HG03558 (cell line): ENCODE measurements at regions not wholly inside any gene's neighbourhood (a gene's known extent, or its start where the extent isn't known, plus 50 kb on each side); places are given as distances from the start of the nearest gene placed in this dataset.

Experiments
- ATAC-seq: cut with Tn5 transposase; IDR thresholded peaks from one replicate; pipeline ENCODE4 v1.9.1; 2021; ENCODE audit warnings: moderate number of reproducible peaks; ENCODE audit not compliant: unreplicated experiment; ENCODE audit errors: extremely low read depth

DNA sequence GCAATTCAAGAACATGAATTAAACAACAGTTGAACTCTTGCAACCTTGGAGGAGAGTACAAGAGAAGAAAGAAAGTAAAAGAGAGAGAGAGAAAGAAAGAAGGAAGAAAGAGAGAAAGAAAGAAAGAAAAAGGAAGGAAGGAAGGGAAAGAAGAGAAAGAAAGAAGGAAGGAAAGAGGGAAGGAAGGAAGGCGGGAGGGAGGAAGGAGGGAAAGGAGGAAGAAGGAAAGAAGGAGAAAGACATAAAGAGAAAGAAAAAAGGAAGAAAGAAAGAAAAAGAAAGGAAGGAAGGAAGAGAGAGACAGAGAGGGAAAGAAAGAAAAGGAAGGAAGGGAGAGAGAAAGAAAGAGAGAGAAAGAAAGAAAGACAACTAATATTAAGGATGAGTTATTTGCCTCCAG lies 1106.7 kb downstream of the TYW1 start:
- no peak for ATAC-seq

DNA sequence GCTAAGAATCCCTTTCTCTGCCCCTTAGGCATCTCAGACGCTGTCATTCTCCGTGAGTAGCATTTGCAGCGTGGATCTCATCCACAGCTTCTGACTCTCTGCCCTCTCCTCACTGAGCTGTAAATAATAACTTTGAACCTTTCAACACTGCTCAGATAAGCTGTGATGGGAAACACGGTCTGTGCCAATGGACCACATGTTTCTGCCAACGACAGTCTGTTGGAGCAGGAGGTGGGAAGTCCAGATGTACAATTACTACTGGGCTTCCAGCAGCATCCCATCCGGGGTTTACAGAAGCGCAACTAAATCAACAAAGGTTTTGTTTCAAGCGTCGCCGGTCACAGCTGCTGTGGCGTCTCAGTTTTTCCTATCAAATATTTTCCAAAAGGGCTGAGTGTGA lies 1110.6 kb downstream of the TYW1 start:
- ATAC-seq, result no peak

DNA sequence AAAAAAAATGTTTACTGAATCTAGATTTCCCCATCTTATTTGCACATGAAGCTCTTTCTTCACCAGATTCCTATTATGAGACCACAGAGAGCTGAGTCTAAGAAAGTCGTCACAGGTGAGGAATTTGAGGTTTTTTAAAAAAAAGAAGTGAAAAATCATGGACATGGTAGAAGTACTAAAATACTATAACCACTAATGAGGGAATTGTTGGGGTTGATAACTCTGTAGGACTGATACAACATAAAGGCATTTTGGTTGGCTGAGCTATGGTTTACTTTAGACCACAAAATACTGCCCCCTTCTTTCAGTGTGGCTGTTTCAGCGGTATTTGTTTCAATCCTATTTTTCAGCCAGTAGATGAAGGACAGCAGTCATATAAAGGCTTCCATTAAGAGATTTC lies 1111.3 kb downstream of the TYW1 start:
- ATAC-seq, result no peak

DNA sequence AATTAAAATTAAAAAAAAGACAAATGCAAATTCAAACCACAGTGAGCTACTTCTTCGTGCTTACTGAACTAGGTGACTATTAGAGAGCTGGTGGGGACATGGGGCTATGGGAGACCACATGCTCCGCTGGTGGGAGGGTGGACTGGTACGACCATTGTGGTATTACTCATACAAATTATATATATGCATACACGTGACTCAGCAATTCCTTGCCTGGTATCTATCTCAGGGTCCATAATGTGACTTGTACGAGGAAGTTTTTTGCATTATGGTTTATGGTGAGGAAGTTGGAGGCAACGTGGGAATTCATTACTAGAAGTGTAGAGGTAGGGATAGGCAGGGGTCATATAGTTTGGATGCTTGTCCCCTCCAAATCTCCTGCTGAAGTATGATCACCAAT lies 1112.7 kb downstream of the TYW1 start:
- ATAC-seq, result no peak

DNA sequence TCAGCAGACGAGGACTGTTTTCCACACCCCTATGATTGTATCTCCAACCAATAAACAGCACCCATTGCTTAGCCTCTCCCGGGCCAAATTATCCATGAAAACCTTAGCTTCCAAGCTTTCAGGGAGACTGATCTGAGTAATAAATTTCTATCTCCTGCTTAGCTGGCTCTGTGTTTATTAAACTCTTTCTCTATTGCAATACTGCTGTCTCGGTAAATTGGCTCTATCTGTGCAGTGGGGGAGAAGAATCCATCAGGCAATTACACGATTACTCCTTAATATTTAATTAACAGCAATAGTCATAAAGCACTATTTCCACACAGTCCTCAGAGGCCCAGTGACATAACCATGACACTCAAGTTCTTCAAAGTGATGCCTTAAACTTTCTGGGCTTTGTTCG lies 1122.8 kb downstream of the TYW1 start:
- ATAC-seq, result no peak

DNA sequence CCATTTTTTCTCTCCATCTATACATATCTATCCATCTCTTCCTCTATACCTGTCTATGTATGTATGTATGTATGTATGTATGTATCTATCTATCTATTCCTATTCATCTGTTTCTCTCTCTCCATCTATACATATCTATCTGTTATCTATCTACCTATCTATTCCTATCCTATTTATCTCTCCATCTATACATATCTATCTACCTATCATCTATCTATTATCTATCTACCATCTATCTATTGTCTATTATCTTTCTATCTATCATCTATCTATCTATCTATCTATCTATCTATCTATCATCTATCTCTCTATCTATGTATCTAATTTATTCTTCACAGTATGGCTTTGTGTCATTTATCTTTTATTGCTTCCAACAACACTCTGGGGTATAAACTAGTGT lies 1124.4 kb downstream of the TYW1 start:
- no peak for ATAC-seq

DNA sequence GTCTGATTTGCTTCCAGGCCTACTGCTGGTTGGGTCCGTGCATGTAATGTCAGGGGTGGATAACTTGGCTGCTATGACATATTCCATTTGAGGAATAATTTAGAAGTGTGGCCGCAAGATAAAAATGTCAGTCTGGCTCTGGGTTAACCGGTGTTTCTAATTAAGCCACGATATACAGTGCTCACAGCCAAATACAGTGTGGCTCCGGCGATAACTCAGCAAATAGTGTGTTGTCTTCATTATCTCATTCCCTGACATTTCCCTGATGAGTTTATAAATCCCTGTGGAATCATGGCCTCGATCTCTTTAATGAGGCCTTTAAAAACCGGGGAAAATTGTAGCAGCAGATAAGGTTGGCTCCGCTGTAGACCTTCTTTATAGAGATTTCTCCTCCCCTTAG lies 1125.0 kb downstream of the TYW1 start:
- no peak for ATAC-seq

DNA sequence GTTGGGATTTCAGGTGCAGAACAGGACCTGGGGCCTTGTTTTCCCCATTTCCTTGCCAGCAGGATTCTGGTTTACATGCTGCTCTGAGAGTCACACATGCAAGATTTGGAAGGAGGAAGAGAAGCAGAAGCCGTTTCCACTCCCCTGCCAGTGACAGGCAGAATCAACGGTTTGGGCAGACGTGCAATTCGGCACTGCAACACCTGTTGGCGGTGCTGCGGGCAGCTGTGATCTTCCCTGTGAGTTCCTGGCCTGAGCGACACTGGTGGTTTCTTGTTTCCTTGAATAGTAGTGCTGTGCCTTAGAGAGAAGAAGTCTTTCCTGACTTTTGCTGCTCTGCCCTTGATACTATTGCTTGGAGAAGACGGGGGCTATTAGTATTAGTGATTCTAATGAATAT lies 1126.2 kb downstream of the TYW1 start:
- no peak for ATAC-seq

- no peak for ATAC-seq
Measured at GRCh38 chr7:68125168-68125567, 1128.5 kb downstream of the TYW1 start.

DNA sequence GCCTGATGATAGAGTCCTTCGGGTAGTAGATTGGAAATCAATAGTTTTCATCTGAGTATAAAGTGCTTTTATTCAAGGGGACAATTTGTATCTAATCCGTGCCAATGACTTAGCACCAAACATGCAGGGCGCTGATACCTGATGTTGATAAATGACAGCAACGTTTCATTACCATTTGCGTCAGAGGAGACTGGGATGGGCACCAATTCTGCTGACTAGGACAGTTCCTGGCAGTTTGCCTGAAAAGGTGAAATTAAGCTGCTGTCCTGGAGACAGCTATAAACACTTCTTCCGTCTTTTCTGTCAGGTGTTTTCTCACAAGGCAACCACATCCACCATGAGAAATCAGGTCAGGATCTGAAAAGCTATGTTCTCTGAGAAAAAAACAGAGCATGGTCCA lies 1136.4 kb downstream of the TYW1 start:
- no peak for ATAC-seq

GRCh38 chr7:68143345-68143744 lies 1146.7 kb downstream of the TYW1 start:
- no peak for ATAC-seq

DNA sequence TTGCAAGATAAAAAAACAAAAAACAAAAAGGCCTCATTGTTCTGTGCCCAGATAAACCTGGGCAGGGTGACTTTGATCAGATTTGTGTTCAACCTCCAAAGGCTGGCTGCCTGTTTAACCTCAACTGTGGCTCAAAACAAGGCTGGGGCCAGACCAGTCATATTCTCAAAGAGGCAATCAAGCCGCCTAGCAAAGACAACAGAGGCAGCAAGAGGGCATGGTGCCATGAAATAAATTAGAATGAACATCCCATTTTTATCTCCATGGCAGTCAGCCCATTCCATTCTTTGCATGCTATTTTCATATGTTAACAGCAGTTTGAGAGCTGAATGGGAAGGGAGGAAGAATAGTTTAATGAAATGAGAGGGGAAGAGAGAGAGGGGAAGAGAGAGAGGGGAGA lies 1150.3 kb downstream of the TYW1 start:
- ATAC-seq, result no peak

DNA sequence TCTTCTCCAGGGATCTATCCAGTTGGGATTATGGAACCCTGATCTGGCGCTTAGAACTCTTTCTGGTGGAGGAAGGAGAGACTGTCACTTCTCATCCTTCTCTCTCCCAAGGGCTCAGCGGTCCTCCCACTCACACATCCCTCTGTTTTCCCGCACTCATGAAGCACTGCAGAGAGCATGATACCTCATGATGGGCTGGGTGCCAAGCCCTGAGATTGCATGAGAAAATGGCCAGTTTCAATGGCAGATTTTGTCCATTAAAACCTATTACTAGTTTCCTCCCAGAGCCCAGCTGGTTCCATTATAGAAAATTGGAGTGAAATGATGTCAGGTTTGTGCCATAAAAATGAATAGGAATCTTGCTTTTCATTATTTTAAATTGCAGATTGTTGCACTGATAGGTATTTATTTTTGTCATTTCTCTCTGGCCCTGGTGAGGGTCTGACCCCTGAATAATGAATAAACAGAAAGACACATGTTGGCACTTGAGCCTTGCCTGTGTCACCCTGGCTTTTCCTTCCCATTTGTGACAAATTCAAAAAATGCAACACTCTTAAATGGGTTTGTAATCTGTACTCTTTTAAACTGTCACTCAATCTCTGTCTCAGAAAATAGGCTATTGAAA lies 1151.1 kb downstream of the TYW1 start:
- ATAC-seq, result no peak

GRCh38 chr7:68148440-68148839 lies 1151.8 kb downstream of the TYW1 start:
- no peak for ATAC-seq

GRCh38 chr7:68152205-68152604 lies 1155.6 kb downstream of the TYW1 start:
- no peak for ATAC-seq

- ATAC-seq, result no peak
Measured at GRCh38 chr7:68155676-68156075, 1159.0 kb downstream of the TYW1 start.

DNA sequence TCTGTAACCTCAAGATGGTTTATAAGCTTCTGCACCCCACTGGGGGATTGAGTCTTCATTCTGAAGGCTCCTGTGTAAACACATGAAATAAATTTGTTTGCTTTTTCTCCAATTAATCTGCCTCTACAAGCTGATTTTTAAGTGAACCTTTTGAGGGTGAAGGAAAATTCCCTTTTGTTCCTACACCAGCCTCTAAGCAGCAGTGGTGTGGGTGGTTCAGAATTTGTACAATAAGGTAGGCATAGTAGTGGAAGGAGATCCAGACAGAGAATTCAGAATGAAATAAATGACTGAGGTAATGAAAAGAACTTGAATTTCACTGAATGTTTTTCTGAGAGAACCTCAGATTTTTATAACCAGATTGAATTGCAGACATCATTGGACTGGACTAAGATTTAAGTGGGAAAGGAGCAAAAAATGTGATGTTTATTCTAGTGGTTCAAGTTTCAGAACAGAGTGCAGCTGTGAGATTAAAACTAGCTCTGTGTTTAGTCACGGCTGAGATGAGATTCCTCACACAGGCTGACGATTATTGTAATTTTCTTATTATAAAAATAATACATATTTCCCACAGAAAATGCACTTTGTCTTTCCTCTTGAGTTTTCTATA lies 1162.2 kb downstream of the TYW1 start:
- no peak for ATAC-seq

GRCh38 chr7:68162712-68163111 lies 1166.1 kb downstream of the TYW1 start:
- no peak for ATAC-seq

- ATAC-seq, result no peak
Measured at GRCh38 chr7:68166525-68166924, 1169.9 kb downstream of the TYW1 start.

- ATAC-seq, result no peak
Measured at GRCh38 chr7:68173513-68173912, 1176.9 kb downstream of the TYW1 start.

DNA sequence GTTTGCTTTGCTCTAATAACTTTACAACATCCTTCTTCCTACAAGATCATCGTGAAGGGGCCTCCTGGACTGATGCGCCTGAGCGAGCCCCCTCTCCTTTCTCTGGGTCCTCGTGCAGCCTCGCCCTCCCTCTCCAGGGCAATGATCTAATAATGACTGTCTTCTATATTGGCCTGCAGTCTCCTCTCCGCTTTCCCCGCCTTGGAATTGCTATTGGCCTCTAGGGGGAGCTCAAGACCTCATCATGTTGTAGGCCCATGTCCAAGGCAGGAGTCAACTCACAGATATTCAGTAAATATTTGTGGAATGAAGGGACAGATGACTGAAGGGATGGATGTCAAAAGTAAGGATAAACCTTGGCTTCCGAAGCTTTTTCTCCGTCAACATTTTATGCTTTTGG lies 1180.3 kb downstream of the TYW1 start:
- no peak for ATAC-seq

DNA sequence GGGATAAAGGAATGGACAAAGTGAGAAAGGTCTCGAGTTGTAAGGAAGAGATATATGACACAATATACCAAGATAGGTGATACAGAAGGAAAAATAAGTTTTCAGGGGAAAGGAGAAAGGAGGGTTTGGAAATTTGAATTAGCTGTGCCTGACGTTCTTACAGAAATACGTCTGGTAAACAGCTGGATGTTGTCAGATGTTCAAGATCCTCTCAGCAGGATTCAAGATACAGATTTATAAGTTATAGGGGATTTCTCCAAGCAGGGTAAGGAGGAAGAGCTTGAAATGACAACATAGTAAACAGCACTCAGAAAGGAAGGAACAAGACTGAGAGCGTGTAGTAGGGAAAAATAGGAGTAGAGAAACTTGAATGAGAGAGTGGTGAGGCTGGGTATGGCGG lies 1184.1 kb downstream of the TYW1 start:
- ATAC-seq, result no peak
